ENCODE measurements at regions not wholly inside any gene's neighbourhood (a gene's known extent, or its start where the extent isn't known, plus 50 kb on each side); places are given as distances from the start of the nearest gene placed in this dataset.

- H3K4me3 ChIP-seq (replicated peaks; ENCODE audit: low read depth, low read length): no peak overlapping the region
- no peaks in the 10 kb centered on the region for H3K27me3 ChIP-seq (replicated peaks; ENCODE audit: control insufficient read depth, insufficient read depth, low read length)
- no peaks in the 10 kb centered on the region for H3K36me3 ChIP-seq (ENCODE audit: control insufficient read depth, insufficient read depth, low read length)
- no peak for TF ChIP-seq CTCF (IDR thresholded peaks at IDR 0.05; ENCODE audit: insufficient read depth, low read length, poor library complexity, severe bottlenecking)
- no peak for DNase-seq (ENCODE audit: extremely low read depth, insufficient read length)
These were observed 190.4 kb downstream of the PAH start for GRCh38 chr12:102726686-102727085.

- H3K27me3 ChIP-seq (replicated peaks; ENCODE audit: control insufficient read depth, insufficient read depth, low read length): no peaks in the 10 kb centered on the region
- no peak for TF ChIP-seq CTCF (IDR thresholded peaks at IDR 0.05; ENCODE audit: insufficient read depth, low read length, poor library complexity, severe bottlenecking)
- H3K4me3 ChIP-seq (replicated peaks; ENCODE audit: low read depth, low read length): no peak overlapping the region
- DNase-seq (ENCODE audit: extremely low read depth, insufficient read length): no peak
- no peaks in the 10 kb centered on the region for H3K36me3 ChIP-seq (ENCODE audit: control insufficient read depth, insufficient read depth, low read length)
These were observed 194.9 kb downstream of the PAH start for GRCh38 chr12:102722147-102722546.

- Histone ChIP-seq H3K4me3 (replicated peaks; ENCODE audit: low read depth, low read length) (no peak overlapping the region), H3K27me3 (replicated peaks; ENCODE audit: control insufficient read depth, insufficient read depth, low read length) (no peaks in the 10 kb centered on the region), H3K36me3 (ENCODE audit: control insufficient read depth, insufficient read depth, low read length) (no peaks in the 10 kb centered on the region)
- TF ChIP-seq CTCF (IDR thresholded peaks at IDR 0.05; ENCODE audit: insufficient read depth, low read length, poor library complexity, severe bottlenecking): no peak
- no peak for DNase-seq (ENCODE audit: extremely low read depth, insufficient read length)
These were observed 208.9 kb downstream of the PAH start for GRCh38 chr12:102708108-102708507.

- TF ChIP-seq CTCF (IDR thresholded peaks at IDR 0.05; ENCODE audit: insufficient read depth, low read length, poor library complexity, severe bottlenecking): peak; percentile 67
These were observed 214.5 kb downstream of the PAH start for GRCh38 chr12:102702447-102703114.

GRCh38 chr12:102696045-102696444, 215.7 kb upstream of the IGF1 start:
- no peak for TF ChIP-seq CTCF (IDR thresholded peaks at IDR 0.05; ENCODE audit: insufficient read depth, low read length, poor library complexity, severe bottlenecking)
- no peaks in the 10 kb centered on the region for H3K27me3 ChIP-seq (replicated peaks; ENCODE audit: control insufficient read depth, insufficient read depth, low read length)
- DNase-seq (ENCODE audit: extremely low read depth, insufficient read length): no peak
- no peaks in the 10 kb centered on the region for H3K36me3 ChIP-seq (ENCODE audit: control insufficient read depth, insufficient read depth, low read length)
- H3K4me3 ChIP-seq (replicated peaks; ENCODE audit: low read depth, low read length): no peak overlapping the region

More at GRCh38 chr12:102702447-102703114, 214.5 kb downstream of the PAH start:
- no peak for DNase-seq (ENCODE audit: extremely low read depth, insufficient read length)
- Histone ChIP-seq H3K36me3 (ENCODE audit: control insufficient read depth, insufficient read depth, low read length) (no peaks in the 10 kb centered on the region), H3K4me3 (replicated peaks; ENCODE audit: low read depth, low read length) (no peak overlapping the region), H3K27me3 (replicated peaks; ENCODE audit: control insufficient read depth, insufficient read depth, low read length) (no peaks in the 10 kb centered on the region)

GRCh38 chr12:102694903-102695302, 214.5 kb upstream of the IGF1 start:
- no peaks in the 10 kb centered on the region for H3K36me3 ChIP-seq (ENCODE audit: control insufficient read depth, insufficient read depth, low read length)
- H3K4me3 ChIP-seq (replicated peaks; ENCODE audit: low read depth, low read length): no peak overlapping the region
- H3K27me3 ChIP-seq (replicated peaks; ENCODE audit: control insufficient read depth, insufficient read depth, low read length): no peaks in the 10 kb centered on the region
- TF ChIP-seq CTCF (IDR thresholded peaks at IDR 0.05; ENCODE audit: insufficient read depth, low read length, poor library complexity, severe bottlenecking): no peak
- no peak for DNase-seq (ENCODE audit: extremely low read depth, insufficient read length)

Data from GM06990 (cell line).